Mucosa of descending colon (tissue), 3 donors: ENCODE measurements at regions not wholly inside any gene's neighbourhood (a gene's known extent, or its start where the extent isn't known, plus 50 kb on each side); places are given as distances from the start of the nearest gene placed in this dataset.
"Not testable (repeated sequence)": the region's sequence is repeated elsewhere in the genome, so short reads cannot be mapped to it uniquely, and the experiment has no call there.

Source experiments
- ATAC-seq: fragments of 200-7000 bp; cut with Tn5 transposase; one replicate; pipeline ENCODE4 v1.9.1; 2020; ENCODE audit warnings: mild to moderate bottlenecking, moderate library complexity
- DNase-seq, 3 donors: peaks; one replicate each; pipeline ENCODE4 v3.0.0-alpha.2; 2020
- H3K36me3 ChIP-seq: fragments of 200-600 bp; one replicate; pipeline ENCODE4 v1.8.0; 2021; ENCODE audit warnings: low read depth, mild to moderate bottlenecking
- H3K4me1 ChIP-seq: fragments of 200-600 bp; one replicate; pipeline ENCODE4 v1.8.0; 2021; ENCODE audit warnings: low read depth, mild to moderate bottlenecking
- H3K4me3 ChIP-seq: fragments of 200-600 bp; one replicate; pipeline ENCODE4 v1.8.0; 2021; ENCODE audit warnings: mild to moderate bottlenecking
- H3K9me3 ChIP-seq: fragments of 200-600 bp; one replicate; pipeline ENCODE4 v1.8.0; 2021; ENCODE audit warnings: mild to moderate bottlenecking
- CTCF ChIP-seq: fragments of 200-600 bp; IDR thresholded peaks from one replicate; pipeline ENCODE4 v1.8.0; 2022; ENCODE audit warnings: antibody characterized with exemption, mild to moderate bottlenecking
- intact Hi-C, 2 donors: fragments of 100-400 bp; cut with DNase I in 1 of 2; cut with micrococcal nuclease in 1 of 2; formaldehyde crosslinking; loops; one replicate each; pipeline versions ENCODE4 v1.11.0 to v1.11.1; 2022; cut with DNase I, micrococcal nuclease
- donor health status: DM: no; HTN: no; CAD: no; lungs with moderate emphysema.
- donor health status: DM: no; HTN: no; CAD: no.
- donor health status: DM: no; HTN: yes; CAD: no.

DNA sequence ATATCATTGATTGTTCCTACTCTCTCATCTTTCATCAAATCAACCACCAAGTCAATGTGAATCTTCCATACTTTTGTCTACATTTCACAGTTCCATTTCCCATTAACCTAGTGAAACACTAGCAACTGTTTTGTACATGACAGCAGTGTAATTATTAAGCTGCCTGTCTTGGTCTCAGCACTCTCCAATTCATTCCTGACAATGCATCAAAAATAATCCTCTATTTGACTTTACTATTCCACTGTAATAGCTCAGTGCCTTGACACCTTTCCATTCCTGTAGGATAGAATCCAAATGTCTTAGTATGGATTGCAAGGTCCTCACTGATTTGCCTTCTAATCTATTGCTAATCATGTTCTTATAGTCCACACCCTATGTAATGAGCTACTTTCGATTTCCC, 2405.8 kb downstream of the PCDH7 start:
- H3K9me3 ChIP-seq: peaks cover 3% of the 10 kb centered on the region
- intact Hi-C loops: no loop called here
- no peaks in the 10 kb centered on the region for H3K36me3 ChIP-seq
- H3K4me3 ChIP-seq: no peak overlapping the region
- DNase-seq: no peak
- no peaks in the 10 kb centered on the region for H3K4me1 ChIP-seq
- no peak for TF ChIP-seq CTCF
- no peak for ATAC-seq

- DNase-seq, H3K36me3 ChIP-seq, H3K4me3 ChIP-seq, H3K4me1 ChIP-seq, H3K9me3 ChIP-seq, intact Hi-C loops, ATAC-seq: not testable (repeated sequence)
Measured at GRCh38 chr4:33130662-33131061, 2410.5 kb downstream of the PCDH7 start.

- H3K4me1 ChIP-seq: no peaks in the 10 kb centered on the region
- peaks cover 3% of the 10 kb centered on the region for H3K9me3 ChIP-seq
- H3K36me3 ChIP-seq: no peaks in the 10 kb centered on the region
- no peak for TF ChIP-seq CTCF
- no peak for ATAC-seq
- intact Hi-C loops: no loop called here
- no peak overlapping the region for H3K4me3 ChIP-seq
- no peak for DNase-seq
Measured at GRCh38 chr4:33133723-33134122, 2413.6 kb downstream of the PCDH7 start.

DNA sequence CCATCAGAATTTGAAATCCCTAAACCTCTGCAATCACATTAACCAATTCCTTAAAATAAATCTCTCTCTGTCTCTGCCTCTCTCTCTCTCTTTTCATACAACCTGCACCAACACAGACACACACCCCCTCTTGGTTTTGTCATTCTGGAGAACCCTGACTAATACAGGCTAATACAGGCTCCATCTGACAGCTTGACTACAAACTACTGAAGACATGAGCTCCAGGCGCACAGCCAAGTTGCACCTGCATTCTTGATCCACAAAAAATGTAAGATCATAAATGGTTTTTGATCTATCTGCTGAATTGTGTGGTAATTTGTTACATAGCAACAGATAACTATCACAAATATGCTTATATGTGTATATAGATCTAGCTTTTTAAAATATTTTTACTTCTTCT, 2414.2 kb downstream of the PCDH7 start:
- intact Hi-C loops: no loop called here
- DNase-seq: no peak
- TF ChIP-seq CTCF: no peak
- Histone ChIP-seq H3K4me3 (no peak overlapping the region), H3K4me1 (no peaks in the 10 kb centered on the region), H3K36me3 (no peaks in the 10 kb centered on the region), H3K9me3 (peaks cover 3% of the 10 kb centered on the region)
- no peak for ATAC-seq

DNA sequence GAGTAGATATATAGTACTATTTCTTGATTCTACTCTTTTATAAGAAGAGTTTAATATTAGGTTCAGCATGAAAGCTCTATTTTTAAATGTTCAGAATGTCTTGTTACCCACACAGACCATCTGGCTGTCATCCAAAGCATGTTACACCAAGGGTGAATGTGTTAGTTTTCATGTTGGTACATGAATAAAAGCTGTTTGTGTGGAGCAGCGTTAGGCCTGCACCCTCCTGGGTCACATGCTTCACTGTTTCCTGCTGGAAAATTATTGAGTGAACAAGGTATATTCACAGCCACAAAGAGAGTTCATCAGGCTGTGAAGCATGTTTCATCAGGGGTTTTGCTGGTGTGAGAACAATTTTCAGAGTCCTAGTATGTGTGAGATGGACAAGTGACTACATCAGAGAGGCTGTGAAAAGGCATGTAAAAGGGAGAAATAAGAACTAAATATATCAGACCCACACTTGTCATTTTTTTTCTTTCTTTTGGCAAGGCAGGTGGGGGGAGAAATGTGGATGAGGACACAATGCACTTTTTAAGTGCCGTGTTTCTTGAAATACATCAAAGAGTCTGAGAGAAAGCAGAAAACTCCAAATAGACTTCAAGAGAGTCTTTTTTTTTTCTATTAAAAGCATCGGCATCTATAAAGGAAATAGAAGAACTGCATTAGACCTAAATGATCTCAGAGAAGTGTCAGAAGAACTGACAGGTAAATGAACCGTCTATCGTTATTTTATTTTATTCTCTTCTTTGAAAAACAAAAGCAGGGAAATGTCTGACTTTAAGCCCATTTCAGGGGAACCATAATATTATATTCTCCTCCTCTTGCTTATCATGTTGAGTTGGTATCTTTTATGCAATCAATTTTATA, 2429.7 kb downstream of the PCDH7 start:
- no peak overlapping the region for H3K4me3 ChIP-seq
- no peaks in the 10 kb centered on the region for H3K36me3 ChIP-seq
- DNase-seq (no peak), ATAC-seq (no peak)
- no peaks in the 10 kb centered on the region for H3K4me1 ChIP-seq
- peaks cover 6% of the 10 kb centered on the region for H3K9me3 ChIP-seq
- intact Hi-C loops: no loop called here
- TF ChIP-seq CTCF: no peak

DNA sequence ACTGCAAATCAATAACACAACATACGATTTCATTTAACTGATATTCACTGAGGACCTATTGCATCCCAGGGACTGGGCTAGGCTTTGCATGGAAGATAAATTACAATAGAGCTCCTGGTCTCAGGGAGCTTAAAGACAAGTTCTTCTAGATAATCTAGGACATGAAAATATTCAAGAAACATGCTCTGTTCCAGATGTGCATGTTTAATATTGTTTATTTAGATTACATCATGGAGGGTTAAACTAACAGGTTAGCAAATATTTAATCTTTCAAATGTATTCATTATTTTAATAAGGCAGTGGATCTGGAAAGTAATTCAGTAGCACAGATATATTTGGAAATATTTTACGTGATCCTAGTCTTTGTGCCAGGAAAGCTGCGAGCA, 2430.3 kb downstream of the PCDH7 start:
- H3K36me3 ChIP-seq: no peaks in the 10 kb centered on the region
- no peaks in the 10 kb centered on the region for H3K4me1 ChIP-seq
- no peak overlapping the region for H3K4me3 ChIP-seq
- ATAC-seq: no peak
- intact Hi-C loops: no loop called here
- H3K9me3 ChIP-seq: peaks cover 6% of the 10 kb centered on the region
- no peak for DNase-seq
- no peak for TF ChIP-seq CTCF
